GM18511 (cell line): ENCODE measurements at regions not wholly inside any gene's neighbourhood (a gene's known extent, or its start where the extent isn't known, plus 50 kb on each side); places are given as distances from the start of the nearest gene placed in this dataset.
"Not testable (repeated sequence)": the region's sequence is repeated elsewhere in the genome, so short reads cannot be mapped to it uniquely, and the experiment has no call there.

Experiments
- ATAC-seq: cut with Tn5 transposase; IDR thresholded peaks from one replicate; pipeline ENCODE4 v1.9.1; 2021; ENCODE audit warnings: mild to moderate bottlenecking, moderate library complexity; ENCODE audit not compliant: unreplicated experiment

DNA sequence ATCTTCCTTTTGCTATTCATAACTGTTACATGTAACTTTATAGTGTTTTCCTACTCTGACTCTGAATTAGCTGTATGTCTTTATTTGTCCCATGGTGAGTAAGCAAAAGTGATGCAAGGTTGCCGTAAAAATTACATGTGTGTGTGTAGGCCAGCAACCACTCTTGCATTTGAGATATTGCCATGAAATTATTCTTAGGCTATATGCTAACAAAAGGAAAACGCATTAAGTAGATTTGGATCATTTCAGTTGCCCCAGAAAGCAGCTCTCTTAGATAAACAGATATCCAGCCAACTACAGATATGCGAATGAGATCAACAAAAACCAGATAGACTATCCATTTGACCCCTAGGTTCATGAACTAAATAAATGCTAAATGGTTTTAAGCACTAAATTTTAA lies 73.6 kb downstream of the CYLC2 start:
- no peak for ATAC-seq

DNA sequence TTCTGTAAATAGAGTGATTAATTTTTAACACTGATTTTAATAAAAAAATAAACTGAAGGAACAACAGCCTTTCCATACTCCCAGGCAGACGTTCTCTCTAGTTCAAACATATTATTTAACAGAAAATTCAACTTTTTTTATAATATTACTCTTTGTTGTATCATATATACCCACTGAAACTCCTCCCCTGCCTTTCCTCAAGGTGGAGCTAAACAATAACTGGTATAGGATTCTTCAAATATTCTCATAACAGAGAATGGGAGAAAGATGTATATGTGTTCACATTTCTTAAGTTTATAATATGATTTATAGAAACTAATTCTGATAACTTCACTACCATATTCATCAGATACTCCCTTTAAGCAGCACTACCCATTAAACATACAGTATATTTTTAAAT lies 83.4 kb downstream of the CYLC2 start:
- no peak for ATAC-seq

DNA sequence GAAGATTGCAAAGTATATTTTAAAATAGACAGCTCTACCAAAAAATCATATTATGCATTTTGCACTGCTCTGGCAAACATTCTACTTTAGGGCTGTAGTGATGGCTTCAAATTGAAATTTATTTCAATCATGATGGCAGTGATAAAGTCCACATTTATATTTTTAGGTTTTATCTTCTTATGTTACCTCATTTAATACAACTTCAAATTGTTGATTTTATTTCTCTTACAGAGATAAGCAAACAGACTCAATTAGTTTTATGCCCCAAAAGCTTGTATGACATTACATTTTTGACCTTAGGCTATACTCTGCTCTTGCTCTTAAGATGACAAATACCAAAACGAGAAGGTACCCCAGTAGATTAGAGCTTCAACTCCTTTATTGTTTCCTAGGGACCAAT lies 87.4 kb downstream of the CYLC2 start:
- ATAC-seq = no peak

DNA sequence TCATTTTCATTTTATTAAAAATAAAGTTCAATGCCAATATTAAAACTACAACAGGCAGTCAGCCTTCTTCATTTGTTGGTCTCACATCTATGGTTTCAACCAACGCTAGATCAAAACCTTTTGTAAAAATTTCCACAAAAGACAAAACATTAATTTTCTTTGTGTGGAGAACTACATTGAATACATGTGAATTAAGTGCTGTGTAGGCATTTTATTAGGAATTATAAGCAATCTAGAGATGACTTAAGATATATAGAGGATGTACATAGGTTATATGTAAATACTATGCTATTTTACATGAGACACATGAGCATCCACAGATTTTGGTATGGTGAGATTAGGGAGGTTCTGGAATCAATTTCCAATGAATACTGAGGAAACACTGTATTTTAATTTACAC lies 94.2 kb downstream of the CYLC2 start:
- no peak for ATAC-seq

DNA sequence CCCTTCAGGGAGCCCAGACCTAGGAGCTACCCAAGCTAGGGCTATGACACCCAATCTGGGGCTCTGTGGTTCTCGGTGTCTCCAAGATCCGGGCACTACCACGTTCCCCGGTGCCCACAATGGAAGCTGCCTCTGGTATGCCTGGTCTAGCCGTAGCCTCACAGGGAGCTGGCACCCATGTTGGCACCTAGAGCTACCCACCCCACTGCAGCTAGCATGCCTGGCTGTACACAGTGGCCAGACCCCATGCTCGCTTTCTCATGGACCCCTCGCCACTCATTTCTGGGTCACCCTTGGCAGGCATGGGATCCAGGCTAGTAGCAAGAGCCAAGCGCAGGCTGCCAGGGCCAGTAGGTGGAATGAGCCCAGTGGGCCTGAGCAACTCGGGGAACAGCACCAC lies 109.0 kb downstream of the CYLC2 start:
- ATAC-seq = no peak

DNA sequence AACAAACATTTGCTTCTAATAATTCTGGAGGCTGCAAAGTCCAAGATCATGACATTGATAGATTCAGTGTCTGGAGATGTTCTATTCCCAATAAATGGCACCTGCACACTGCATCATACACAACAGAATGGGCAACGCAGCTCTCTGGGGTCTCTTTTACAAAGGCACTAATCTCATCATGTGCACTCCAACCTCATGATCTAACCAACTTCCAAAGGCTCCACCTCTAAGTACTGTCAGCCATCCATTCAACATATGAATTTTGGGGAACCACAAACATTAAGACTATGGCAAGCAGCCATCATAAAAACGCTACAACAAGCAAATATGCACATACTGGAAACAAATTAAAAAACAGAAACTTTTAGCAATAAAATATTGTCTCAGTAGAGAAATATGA lies 121.1 kb downstream of the CYLC2 start:
- ATAC-seq = no peak

DNA sequence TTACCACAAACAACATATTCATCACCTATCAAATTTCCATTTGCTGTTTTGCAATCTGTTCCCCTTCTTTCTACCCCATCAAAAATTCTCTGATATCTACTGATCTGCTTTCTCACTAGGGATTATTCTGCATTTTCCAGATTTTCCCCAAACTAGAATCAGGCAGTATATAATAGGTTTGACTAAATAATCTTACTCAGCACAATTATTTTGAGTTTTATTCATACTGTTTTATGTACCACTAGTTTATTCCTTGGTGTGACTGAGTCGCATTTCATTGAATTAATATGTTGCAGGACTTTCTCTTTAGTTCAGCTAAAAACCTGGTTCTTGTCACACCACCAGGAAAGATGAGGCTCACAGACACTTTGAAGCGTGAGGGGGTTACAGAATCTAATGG lies 131.4 kb downstream of the CYLC2 start:
- ATAC-seq = no peak

DNA sequence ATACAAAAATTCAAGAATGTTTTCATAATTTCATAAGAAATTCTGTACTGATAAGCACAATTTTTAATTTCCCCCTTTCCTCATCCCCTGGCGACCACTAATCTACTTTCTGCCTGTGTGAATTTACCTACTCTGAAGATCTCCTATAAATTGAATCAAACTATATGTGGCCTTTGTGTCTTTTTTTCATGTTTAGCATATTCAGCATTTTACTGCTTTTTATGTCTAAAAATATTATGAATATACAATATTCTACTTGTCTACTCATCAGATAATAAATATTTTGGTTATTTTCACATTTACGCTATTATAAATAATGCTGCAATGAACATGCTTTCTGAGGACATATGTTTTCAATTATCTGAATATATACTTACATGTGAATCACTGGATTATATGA lies 144.8 kb downstream of the CYLC2 start:
- no peak for ATAC-seq

DNA sequence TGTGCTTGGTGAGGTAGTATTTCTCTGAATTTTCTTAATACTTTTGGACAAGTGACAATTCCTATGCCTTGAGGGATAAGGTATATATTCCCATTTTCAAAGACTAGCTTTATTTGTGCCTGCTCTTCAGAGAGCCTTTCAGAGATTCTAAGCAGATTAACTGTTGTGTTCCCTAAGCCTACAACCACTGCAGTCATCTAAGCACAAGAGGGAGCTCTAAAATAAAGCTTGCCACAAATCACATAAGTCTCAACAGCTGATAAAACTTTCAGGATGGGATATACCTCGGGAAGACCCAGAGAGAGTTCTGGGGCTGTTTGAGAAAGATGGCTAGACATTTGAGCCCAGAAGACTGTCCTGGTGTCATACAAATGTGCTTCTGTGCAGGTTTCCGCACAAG lies 157.3 kb downstream of the CYLC2 start:
- no peak for ATAC-seq

DNA sequence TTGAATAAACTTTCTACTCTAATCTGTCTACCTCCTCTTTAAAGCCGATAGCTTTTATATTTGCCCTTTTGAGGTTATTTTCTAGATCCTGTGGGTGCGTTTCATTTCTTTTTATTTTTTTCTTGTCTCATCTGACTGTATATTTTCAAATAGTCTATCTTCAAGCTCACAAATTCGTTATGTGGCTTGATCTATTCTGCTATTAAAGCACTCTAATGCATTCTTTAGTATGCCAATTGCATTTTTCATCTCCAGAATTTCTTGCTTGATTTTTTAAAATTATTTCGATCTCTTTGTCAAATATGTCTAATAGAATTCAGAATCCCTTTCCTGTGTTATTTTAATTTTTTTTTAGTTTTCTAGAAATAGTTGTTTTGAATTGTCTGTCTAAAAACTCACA lies 172.4 kb downstream of the CYLC2 start:
- ATAC-seq = no peak

DNA sequence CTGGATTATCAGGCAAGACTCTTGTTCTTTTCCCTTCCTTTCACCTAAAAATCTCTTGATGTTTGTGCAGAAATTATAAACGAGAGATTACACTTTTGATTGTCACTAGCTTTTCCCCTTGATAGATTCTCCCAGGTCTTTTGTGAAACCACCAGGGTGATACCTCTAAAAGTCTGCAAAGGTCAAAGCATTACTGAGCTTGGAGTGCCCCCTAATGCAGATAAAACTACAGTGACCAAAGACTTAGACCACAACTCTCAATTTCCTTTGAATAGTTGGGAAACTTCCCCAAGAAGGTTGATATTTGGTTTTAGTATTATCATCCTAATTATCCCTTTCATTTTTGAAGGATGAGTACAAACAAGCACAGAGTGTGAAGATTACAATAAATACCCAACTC lies 173.1 kb downstream of the CYLC2 start:
- ATAC-seq = no peak

DNA sequence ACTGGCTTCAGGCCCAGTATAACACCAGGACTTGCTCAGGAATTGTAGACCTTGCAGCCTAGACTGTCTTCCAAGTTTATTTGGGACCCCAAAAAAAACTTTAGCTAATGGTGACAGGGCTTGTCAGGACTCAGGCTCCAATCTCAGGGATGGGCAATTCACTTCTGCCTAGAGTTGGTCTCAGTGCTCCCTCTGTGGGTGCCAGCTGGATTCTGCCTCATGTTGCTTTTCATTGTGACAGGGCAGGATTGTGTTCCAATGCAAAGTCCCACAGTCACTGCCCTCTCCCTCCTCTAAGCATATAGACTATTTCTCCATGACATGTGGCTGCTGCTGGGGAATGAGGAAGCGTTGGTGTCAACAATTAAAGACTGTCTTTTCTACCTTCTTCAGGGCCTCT lies 174.7 kb downstream of the CYLC2 start:
- ATAC-seq = no peak

DNA sequence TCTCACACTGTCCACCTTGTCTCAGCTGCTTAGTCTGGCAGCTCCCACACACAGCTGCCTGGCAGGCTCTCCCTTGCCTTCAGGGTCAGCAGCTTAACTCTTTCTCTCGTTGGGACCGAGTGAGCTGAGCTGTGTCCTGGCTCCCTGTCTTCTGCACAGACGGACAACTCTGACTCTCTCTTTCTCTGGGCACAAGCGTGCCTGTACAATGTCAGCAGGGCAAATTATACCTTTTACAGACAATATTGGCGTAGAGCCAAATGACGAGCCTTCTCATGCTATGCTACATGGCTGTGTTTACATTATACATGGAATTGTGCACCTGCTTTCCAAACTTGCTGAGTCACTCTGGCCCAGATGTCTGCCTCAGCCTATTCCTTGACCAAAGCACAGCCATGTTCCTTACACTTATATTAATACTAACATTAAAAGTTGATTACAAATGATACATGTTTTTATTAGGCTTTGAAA lies 188.6 kb downstream of the CYLC2 start:
- no peak for ATAC-seq

DNA sequence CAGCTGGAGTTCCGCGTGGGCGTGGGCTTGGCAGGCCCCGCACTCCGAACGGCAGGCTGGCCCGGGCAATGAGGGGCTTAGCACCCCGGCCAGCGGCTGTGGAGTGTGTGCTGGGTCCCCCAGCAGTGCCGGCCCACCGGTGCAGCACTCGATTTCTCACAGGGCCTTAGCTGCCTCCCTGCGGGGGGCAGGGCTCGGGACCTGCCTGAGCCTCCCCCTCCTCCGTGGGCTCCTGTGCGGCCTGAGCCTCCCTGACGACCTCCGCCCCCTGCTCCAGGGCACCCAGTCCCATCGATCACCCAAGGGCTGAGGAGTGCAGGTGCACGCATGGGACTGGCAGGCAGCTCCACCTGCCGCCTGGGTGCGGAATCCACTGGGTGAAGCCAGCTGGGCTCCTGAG lies 191.8 kb downstream of the CYLC2 start:
- ATAC-seq = no peak

DNA sequence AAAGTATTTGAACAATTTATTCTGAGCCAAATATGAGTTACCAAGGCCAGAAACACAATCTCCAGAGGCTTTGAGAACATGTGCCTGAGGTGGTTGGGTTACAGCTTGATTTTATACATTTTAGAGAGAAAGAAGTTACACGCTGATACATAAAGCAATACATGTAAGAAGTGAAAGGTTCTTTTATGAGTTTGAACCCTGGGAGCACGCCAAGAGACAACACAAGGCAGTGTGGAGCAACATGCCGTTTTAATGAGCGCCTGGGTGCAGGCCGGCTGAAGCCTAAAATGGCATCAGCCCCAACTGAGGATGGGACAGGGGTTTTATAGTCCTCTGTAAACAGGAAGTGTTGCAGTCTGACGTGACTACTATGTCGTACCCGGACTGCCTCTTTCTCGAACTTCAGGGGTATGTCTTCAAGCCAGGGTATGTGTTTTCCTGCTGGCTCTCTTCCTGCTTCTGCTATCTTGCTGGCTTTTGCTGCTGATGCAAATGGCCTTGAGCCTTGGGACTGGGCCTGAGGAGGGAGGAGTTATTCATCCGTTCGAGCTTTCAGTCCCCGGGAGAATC lies 193.7 kb downstream of the CYLC2 start:
- no peak for ATAC-seq

DNA sequence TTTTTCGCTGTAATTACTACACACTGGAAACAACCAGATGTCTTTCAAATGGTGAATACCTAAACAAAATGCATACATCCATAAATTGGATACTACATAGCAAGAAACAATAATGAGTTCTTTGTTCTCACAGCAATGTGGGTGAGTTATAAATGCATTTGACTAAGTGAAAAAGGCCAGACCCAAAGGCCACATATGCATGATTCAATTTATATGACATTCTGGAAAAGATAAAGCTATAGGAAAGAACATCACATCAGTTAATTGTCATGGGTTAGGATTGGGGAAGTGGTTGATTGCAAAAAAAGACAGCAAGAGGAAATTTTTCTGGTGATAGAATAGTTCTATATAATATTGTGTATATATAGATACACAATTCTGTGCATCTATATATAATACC lies 198.9 kb downstream of the CYLC2 start:
- no peak for ATAC-seq

DNA sequence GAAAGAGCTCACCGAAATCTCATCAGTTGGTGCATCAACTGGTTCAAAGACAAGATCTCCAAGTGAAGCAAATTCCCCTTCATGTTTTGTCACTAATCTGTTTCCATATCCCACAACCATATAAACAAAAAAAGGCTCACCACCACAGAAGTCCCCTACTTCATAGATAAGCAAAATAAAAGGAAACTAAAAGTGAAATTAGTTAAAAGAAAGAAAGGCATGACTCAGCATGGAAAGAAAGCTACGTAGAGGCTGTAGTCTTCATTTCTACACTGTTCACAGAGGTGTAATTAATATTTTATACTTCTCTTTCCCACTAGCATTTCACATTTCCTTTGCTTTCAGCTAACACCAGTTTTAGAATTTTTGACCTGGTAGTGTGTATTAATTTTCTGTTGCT lies 208.0 kb downstream of the CYLC2 start:
- ATAC-seq = no peak

DNA sequence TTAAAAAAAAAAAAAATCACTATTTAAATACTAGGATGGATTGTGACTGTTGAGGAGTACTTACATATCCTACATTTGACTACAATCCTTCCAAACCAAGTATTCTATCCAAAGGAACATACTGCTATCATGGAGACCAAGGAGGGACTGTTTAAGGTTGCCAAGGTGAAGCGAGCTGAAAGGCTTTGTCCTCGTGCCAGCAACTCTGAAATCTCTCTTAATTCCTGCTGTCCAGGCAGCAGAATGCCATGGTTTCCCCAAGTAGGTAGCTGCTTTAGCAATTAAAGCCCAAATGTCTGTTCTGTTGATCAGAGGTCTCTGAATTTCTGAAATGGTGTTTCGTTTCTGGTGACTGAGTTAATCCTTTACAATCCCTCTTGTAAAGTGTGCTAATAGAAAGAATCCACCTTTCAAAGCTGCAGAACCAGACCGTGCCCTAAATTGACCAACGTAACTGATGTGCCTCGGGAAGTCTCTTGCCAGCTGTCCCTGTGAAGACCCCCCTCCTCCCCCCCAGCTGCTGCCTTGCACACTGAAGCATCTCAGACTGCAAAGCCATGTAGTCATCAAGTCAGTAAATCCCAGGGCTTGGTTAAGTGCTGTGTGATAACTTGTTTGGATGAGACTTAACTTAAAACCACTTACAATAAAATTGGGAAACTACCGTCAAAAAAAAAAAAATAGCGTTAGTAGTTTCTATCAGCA lies 210.9 kb downstream of the CYLC2 start:
- ATAC-seq = not testable (repeated sequence)

DNA sequence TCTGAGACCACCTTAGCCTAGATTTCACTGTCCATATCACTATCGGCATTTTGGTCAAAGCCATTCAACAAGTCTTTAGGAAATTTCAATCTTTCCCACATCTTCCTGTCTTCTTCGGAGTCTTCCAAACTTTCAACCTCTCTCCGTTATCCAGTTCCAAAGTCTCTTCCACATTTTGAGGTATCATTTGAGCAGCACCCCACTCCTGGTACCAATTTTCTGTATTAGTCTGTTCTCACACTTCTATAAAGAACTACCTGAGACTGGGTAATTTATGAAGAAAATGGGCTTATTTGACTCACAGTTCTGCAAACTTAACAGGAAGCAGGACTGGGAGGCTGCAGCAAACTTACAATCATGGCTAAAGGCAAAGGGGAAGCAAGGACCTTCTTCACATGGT lies 215.5 kb downstream of the CYLC2 start:
- ATAC-seq = no peak

DNA sequence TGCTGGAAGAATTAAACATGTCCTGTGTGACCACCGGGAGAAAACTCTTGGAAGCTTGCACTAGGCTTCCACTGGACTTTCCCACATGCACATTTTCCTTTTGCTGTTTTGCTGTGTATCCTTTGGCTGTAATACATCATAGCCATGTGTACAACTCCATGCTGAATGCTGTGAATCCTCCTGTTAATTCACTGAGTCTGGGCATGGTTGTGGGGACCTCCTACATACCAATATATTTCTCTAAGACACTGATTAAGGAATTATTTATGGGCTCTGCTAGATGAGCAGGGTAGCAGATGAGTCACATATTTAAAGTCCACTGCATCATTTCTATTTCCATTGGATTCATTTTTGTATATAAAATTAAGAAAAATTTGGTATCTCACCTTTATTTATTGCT lies 220.1 kb downstream of the CYLC2 start:
- ATAC-seq = no peak

DNA sequence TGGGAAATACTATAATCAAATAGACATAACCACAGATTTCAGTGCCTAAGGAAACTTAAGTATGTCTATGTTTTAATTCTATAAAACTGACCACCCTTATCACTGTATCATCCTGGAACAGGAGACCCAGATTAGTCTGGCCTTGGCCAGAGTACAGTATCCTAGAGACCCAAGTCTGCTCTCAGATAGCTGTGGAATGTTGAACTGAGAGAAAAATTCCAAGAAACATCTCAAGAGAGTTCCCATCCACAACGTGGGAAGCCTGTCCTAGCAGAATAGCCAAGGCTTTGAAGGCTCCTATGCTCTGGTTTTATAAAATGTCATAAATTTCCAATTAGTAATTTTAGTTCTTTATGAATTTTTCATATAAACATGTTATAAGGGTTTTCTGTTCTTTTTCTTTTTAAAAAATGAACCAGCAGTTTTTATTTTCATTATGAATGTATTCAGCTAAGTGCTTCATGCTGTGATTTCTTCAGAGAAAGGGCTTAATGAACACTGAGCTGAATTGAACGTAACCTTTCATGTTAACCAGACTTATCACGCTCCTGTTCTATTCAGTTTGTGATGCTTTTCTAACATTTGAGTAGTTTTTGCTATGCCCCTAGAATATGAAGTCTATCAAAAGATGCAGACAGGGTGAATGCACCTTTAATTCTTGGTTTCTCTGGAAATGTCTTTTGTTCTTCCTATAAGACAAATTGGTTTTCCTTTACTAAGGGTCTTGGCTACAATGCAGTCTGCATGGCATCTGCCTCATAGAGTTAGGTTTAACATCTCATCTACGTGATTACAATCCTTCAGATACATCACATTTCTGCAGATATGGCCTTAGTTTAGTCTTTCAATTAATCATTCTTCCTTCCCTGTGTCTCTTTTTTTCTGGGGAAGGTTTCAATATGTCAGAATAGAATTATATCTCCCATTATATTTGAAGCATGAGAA lies 230.8 kb downstream of the CYLC2 start:
- no peak for ATAC-seq

DNA sequence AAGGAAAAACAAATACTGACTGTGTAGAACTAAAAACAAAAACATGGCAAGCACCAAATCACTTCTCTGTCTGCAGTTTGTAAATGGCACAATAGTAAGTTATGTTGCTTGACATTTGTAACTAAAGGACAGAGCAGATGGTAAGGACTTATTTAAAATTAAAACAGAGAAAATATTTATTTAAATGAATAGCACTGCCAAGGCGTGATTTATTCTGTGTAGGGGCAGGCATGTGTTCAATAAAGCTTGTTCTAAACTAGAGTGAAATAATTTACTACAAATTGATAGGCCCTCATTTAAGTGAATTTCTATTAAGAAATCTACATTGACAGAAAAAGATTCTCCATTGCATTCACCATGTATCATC lies 231.5 kb downstream of the CYLC2 start:
- ATAC-seq = no peak
